Neural progenitor cell (in vitro differentiated cells): ENCODE measurements at regions not wholly inside any gene's neighbourhood (a gene's known extent, or its start where the extent isn't known, plus 50 kb on each side); places are given as distances from the start of the nearest gene placed in this dataset.

Experiments used
- EZH2phosphoT487 ChIP-seq: fragments of 200-600 bp; sonication (generic); IDR thresholded peaks from 2 replicates; pipeline ENCODE4 v1.6.1; 2017; ENCODE audit warnings: antibody characterized with exemption
- TF ChIP-seq, protein P1 (sequence below): fragments of 200-600 bp; sonication (generic); IDR thresholded peaks from 2 replicates; pipeline ENCODE4 v1.5.1; 2017; ENCODE audit warnings: antibody characterized with exemption, mild to moderate bottlenecking

DNA sequence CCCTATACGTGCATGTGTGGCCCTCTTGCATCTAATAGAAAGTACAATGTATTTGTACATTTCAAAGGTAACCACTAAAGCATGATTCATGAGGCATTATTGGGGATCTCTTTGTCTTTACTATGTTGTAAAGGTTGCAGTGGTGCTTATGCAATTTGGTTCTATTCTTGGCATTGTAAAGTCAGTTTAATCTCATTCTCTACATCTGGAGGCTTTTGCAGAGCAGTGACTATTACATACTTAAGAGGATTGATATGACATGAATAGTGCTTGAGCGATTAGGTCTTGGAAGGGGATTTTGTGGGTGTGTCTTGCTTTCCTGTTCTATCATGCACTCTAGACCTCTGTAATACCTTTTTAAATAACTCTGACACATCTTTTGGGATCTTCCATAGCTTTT, 610.0 kb downstream of the EFNB2 start:
- TF ChIP-seq EZH2phosphoT487 = no peak
- TF ChIP-seq, protein P1, sequence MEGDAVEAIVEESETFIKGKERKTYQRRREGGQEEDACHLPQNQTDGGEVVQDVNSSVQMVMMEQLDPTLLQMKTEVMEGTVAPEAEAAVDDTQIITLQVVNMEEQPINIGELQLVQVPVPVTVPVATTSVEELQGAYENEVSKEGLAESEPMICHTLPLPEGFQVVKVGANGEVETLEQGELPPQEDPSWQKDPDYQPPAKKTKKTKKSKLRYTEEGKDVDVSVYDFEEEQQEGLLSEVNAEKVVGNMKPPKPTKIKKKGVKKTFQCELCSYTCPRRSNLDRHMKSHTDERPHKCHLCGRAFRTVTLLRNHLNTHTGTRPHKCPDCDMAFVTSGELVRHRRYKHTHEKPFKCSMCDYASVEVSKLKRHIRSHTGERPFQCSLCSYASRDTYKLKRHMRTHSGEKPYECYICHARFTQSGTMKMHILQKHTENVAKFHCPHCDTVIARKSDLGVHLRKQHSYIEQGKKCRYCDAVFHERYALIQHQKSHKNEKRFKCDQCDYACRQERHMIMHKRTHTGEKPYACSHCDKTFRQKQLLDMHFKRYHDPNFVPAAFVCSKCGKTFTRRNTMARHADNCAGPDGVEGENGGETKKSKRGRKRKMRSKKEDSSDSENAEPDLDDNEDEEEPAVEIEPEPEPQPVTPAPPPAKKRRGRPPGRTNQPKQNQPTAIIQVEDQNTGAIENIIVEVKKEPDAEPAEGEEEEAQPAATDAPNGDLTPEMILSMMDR = no peak
